NCI-H345 (cell line): ENCODE measurements at regions not wholly inside any gene's neighbourhood (a gene's known extent, or its start where the extent isn't known, plus 50 kb on each side); places are given as distances from the start of the nearest gene placed in this dataset.

Experiments used
- DNase-seq: peaks from one replicate; lab custom pipeline; 2025; lab: John Stamatoyannopoulos, UW

DNA sequence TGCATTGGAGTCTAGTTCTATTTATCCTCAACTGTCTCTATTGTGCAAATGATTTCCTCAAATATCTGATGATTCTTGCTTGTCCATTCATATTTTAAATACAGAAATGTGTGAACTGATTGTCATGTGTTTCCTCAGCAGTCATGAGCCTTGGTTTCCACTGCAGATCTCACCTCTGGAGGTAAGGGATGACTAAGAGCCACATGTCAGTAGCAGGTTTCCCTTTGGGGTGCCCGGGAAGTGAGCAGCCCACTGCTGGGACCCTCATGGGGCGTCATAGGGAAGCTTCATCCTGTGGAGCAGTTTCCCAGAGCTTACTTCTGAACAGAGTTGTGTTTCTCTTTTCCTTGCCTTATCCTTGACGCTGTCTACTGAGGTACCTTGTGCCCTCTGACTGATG lies 149.2 kb upstream of the TOPAZ1 start:
- no peak for DNase-seq

- no peak for DNase-seq
Measured at GRCh38 chr3:44093531-44093930, 148.2 kb upstream of the TOPAZ1 start.

DNA sequence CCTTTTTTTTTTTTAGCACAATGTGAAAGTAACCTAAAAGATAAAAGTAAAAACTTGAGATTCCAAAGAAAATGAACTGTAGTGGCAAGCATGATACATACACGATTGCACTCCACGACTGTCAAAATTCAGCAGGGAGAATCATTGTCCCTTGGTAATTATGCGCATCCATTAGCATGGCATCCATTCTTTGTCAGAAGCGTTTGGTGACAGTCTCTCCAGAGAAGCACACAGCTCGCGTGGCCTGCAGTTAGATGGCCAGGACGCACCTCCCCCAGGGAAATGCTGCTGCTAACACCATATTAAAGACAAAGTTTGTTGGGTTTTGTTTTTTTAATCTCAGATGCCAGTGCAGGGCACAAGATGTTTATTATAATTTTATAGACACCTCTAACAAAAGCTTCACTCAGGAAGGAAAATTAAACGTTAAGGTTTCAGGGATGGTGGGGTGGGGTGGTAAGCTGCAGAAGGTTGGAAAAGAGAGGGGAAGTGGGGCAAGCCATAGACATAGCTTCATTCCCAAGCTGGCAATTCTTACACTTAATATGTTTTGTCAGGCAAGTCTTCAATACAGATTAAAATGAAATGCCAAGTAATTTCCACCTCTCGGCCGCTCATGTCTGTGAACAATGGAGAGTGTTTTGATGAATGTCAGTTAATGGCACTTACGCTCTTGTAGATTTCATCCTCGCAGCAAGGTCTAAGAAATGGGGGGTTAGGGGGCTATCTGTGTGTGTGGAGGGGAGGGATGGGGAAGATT lies 142.8 kb upstream of the TOPAZ1 start:
- DNase-seq, result no peak

- DNase-seq, result no peak
Measured at GRCh38 chr3:44099566-44100297, 142.0 kb upstream of the TOPAZ1 start.

- no peak for DNase-seq
Measured at GRCh38 chr3:44100298-44100695, 141.4 kb upstream of the TOPAZ1 start.

GRCh38 chr3:44104043-44104442 lies 137.6 kb upstream of the TOPAZ1 start:
- DNase-seq, result no peak

DNA sequence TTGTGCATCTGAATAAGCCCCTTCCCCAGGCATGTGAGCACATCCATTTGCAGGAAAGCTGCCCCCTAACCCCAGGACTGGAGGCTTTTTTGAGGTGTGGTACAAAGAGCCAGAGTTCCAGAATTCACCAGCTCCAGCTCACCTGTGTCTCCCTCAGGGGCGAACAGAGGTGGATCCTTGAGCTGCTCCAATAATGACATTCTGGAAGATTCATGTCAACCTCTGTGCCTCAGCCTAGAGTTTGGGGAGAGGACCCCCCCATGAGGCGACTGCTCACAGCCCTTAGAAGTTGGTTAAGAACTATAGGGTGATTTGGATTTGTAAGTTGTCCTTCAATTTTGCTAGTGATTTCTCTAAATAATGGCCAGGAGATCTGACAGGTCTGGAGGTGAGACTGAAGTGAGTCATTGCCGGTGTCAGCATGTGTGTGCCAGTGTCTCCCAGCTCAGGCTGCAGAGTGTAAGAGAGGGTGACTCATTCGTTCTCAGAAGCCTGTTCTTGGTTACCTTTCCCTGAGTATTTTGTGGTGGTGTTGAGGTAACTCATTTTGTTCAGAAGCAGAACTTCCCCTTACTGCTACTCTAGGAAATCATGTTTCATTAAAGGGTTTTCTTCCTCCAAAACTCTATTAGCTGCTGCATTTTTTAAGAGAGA lies 136.9 kb upstream of the TOPAZ1 start:
- DNase-seq, result no peak

DNA sequence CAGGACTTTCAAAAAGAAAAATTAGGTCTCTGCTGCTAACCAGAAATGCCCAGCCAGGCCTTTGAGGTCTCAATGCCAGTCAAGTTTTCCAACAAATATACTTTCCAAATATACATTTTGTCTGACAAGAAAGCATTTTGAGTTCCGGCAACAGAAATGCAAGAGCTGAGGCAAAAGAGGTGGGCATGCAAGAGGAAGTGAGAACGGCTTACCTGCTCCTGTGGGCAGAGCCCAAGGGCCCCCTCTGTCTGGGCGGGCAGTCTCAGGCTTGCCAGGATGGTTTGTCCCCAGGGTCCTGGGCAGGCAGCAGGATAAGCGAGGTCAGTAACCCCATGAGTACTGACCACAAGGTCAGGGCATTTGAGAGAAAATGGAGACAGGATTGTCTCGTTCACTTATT lies 136.1 kb upstream of the TOPAZ1 start:
- no peak for DNase-seq

GRCh38 chr3:44106756-44107155 lies 134.9 kb upstream of the TOPAZ1 start:
- no peak for DNase-seq

DNA sequence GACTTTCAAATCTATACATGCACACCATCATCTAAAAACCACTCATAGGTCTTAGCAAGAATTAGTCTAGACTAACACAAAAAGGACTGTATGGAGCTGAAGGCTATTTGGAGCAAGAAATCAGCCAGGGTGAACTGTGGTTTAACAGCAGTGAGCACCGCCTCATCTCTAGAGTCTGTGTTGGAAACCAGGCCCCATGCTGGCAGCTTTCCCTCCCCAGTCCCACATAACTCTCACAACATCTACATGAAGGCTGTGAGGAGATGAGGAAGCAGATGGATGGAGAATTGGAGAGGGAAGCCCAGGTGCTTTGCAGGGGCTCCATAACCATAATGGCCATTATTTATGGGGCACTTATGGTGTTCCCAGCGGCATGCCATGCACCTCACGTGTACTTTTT lies 133.2 kb upstream of the TOPAZ1 start:
- no peak for DNase-seq

- no peak for DNase-seq
Measured at GRCh38 chr3:44109771-44110361, 131.8 kb upstream of the TOPAZ1 start.

DNA sequence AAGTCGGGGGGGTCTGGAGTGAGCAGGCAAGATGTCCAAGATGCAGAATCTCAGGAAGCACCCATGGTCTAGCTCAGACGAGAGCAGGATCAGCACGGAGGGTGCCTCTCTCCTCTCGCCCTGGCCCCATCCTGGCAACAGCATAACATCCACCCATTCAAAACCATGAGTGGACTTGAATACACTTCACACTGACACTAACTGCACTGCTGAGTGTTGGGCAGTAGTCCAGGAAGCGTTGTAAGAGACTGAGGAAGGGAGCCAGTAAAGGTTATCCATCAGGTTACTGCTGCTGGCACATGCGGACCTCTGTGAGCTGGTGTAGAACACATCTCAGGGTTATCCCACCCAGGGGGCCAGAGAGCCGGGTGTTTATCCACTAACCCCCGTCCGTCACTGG lies 131.0 kb upstream of the TOPAZ1 start:
- DNase-seq, result no peak

DNA sequence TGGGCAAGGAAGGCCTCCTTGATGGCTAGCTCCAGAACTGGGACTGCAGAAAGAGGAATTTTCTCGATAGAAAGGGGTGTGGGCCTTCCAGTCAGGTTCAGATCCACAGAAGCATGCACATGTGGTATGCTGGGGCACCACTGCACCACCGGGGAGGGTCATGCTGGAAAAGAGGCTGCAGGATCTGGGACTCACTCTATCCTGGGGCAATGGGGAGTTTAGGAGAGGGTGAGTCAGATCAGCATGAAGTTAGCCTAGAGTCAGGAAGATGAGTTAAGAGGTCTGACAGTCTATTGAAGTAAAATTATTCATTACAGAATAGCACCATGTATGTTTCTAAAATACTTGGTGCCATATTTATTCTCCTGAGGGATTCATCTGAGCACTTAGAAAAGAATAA lies 130.2 kb upstream of the TOPAZ1 start:
- no peak for DNase-seq

DNA sequence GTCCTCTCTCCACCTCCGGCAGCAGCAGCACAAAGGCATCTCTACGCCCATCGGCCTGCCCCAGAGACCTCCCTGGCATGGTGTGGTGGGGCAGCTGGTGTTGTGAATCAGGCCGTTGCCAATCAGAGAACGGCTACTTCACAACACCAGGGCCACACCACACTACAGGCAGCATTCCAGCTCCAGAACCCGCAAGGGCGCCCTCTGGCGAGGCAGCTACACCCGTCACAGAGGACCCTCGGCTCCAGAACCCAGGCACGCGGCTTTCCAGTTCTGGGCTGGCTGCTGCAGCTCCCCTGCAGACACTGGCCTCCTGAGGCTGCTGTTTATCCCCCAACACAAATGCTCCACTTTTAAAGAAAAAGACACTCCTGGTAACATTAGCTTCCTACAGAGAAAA lies 127.5 kb upstream of the TOPAZ1 start:
- DNase-seq, result no peak

- DNase-seq, result no peak
Measured at GRCh38 chr3:44117239-44117638, 124.4 kb upstream of the TOPAZ1 start.

- DNase-seq, result no peak
Measured at GRCh38 chr3:44117736-44118135, 124.0 kb upstream of the TOPAZ1 start.

GRCh38 chr3:44120721-44121582 lies 120.7 kb upstream of the TOPAZ1 start:
- DNase-seq, result no peak

- no peak for DNase-seq
Measured at GRCh38 chr3:44125246-44125645, 116.4 kb upstream of the TOPAZ1 start.

GRCh38 chr3:44125882-44126281 lies 115.8 kb upstream of the TOPAZ1 start:
- DNase-seq, result no peak

DNA sequence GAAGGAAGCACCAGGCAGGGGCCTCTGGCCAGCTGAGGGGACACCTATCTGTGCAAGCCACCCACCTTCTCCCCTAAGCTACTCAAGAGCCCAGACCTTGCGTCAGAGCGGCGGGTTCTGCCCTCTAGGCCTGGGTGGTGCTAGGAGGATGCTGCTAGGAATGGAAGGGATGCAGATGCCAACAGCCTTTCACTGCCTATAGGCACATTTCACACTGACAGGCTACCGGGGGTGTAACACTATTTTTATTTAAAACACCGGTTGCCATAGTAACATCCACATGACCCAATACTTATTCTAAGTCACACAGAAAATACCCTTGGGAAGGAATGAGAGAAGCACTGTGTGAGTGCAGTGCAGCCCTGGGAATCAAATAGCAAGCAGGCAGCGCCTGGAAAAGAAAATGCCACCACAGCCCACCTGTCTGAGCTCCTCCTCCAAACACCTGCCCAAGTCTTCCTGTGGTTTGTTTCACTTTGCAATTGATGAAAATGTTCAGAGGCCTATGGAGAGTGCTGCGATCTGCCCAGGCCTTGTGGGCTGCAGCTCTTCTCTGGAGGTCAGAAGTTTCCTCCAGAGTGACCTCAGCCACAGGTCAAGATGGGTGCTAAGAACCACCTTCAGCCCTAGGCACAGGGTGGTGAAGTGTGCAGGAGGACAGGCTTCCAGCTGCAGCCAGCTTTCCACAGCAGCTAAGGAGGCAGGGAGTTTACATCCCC lies 113.5 kb upstream of the TOPAZ1 start:
- no peak for DNase-seq

GRCh38 chr3:44130249-44130648 lies 111.4 kb upstream of the TOPAZ1 start:
- no peak for DNase-seq
